Right lobe of liver (tissue), 6 donors: ENCODE measurements at regions not wholly inside any gene's neighbourhood (a gene's known extent, or its start where the extent isn't known, plus 50 kb on each side); places are given as distances from the start of the nearest gene placed in this dataset.

ENCODE experiments used
- ATAC-seq, 4 donors: fragments of 200-7000 bp; cut with Tn5 transposase; one replicate each; pipeline ENCODE4 v1.9.1; 2020; ENCODE audit warnings: mild to moderate bottlenecking in 4 of 4, moderate library complexity in 4 of 4
- DNase-seq, 3 donors: peaks; one replicate each; pipeline ENCODE4 v3.0.0-alpha.2; 2020
- H3K27ac ChIP-seq, 3 donors: fragments of 200-600 bp; one replicate each; pipeline ENCODE4 v1.8.0; 2022
- H3K27me3 ChIP-seq, 2 donors: fragments of 200-600 bp; one replicate each; pipeline ENCODE4 v1.8.0; 2022
- H3K36me3 ChIP-seq, 4 donors: fragments of 200-600 bp; sonication (generic) in 1 of 4; one replicate each; pipeline versions ENCODE4 v1.5.1 to v1.8.0; 2017 to 2022; ENCODE audit warnings: control low read depth in 1 of 4
- H3K4me1 ChIP-seq, 4 donors: fragments of 200-600 bp; sonication (generic) in 1 of 4; one replicate each; pipeline versions ENCODE4 v1.5.1 to v1.8.0; 2017 to 2022; ENCODE audit warnings: control low read depth in 1 of 4
- H3K4me3 ChIP-seq, 3 donors: fragments of 200-600 bp; one replicate each; pipeline ENCODE4 v1.8.0; 2022
- H3K9me3 ChIP-seq, 4 donors: fragments of 200-600 bp; sonication (generic) in 1 of 4; one replicate each; pipeline versions ENCODE4 v1.5.1 to v1.8.0; 2017 to 2022; ENCODE audit warnings: control low read depth in 1 of 4
- CTCF ChIP-seq, 4 donors: fragments of 200-600 bp in 3 of 4; fragments of 450-650 bp in 1 of 4; IDR thresholded peaks; one replicate each; pipeline versions ENCODE4 v1.5.1 to v1.8.0; 2016 to 2022; ENCODE audit warnings: antibody characterized with exemption in 4 of 4, mild to moderate bottlenecking in 2 of 4
- POLR2A ChIP-seq: fragments of 450-650 bp; IDR thresholded peaks from one replicate; pipeline ENCODE4 v1.6.1; 2017; ENCODE audit warnings: antibody characterized with exemption, mild to moderate bottlenecking
- whole genome bisulfite sequencing: methylation state at CpG from one replicate; pipeline ENCODE4 v1.1.6; 2018; ENCODE audit warnings: low coverage, low lambda C conversion rate; ENCODE audit not compliant: insufficient coverage; ENCODE audit errors: missing lambda C conversion rate; 5-methylcytosine and 5-hydroxymethylcytosine counted together
- intact Hi-C, 2 donors: fragments of 100-400 bp; cut with DNase I; formaldehyde crosslinking; loops; one replicate each; pipeline versions ENCODE4 v1.11.2 to v1.14.1; 2022
- donor health status: DM: no; HTN: yes; CAD: no.
- donor health status: DM: no; HTN: no; CAD: no.
- donor health status: DM: no; HTN: no; CAD: no.
- donor health status: DM: no; HTN: yes; CAD: no.
- donor health status: DM: no; HTN: yes; CAD: no.

- intact Hi-C loops, result no loop called here
Observed at GRCh38 chr5:87671146-87671545, 258.4 kb upstream of the CCNH start.

GRCh38 chr5:87665166-87665565 lies 252.4 kb upstream of the CCNH start:
- no peak for ATAC-seq
- intact Hi-C loops, result no loop called here
- Histone ChIP-seq H3K9me3 (no peaks in the 10 kb centered on the region), H3K27me3 (no peaks in the 10 kb centered on the region), H3K4me3 (no peak overlapping the region), H3K36me3 (no peaks in the 10 kb centered on the region), H3K27ac (no peak overlapping the region), H3K4me1 (no peaks in the 10 kb centered on the region)
- DNase-seq, result no peak
- WGBS, result 75% methylated on average over 1 of the region's 1 CpG
- TF ChIP-seq CTCF (IDR thresholded peaks at IDR 0.05) (no peak), POLR2A (no peak)

More at GRCh38 chr5:87671146-87671545, 258.4 kb upstream of the CCNH start:
- no peak for DNase-seq
- no peak overlapping the region for H3K27ac ChIP-seq
- no peaks in the 10 kb centered on the region for H3K4me1 ChIP-seq
- H3K36me3 ChIP-seq, result no peaks in the 10 kb centered on the region
- WGBS, result 40% methylated on average over 4 of the region's 4 CpGs
- TF ChIP-seq CTCF (IDR thresholded peaks at IDR 0.05), result no peak
- no peak for TF ChIP-seq POLR2A
- H3K4me3 ChIP-seq, result no peak overlapping the region
- no peaks in the 10 kb centered on the region for H3K27me3 ChIP-seq
- no peaks in the 10 kb centered on the region for H3K9me3 ChIP-seq
- ATAC-seq, result no peak

GRCh38 chr5:87661784-87662566 lies 249.2 kb upstream of the CCNH start:
- Histone ChIP-seq H3K27me3 (no peaks in the 10 kb centered on the region), H3K4me1 (no peaks in the 10 kb centered on the region), H3K27ac (no peak overlapping the region), H3K4me3 (no peak overlapping the region), H3K9me3 (no peaks in the 10 kb centered on the region), H3K36me3 (no peaks in the 10 kb centered on the region)
- ATAC-seq (no peak), DNase-seq (no peak)
- intact Hi-C loops, result no loop called here
- TF ChIP-seq CTCF (IDR thresholded peaks at IDR 0.05) (no peak), POLR2A (no peak)
- WGBS, result 53% methylated on average over 2 of the region's 2 CpGs

GRCh38 chr5:87653242-87653641 lies 240.5 kb upstream of the CCNH start:
- Histone ChIP-seq H3K4me1 (no peaks in the 10 kb centered on the region), H3K4me3 (no peak overlapping the region), H3K27me3 (no peaks in the 10 kb centered on the region), H3K27ac (no peak overlapping the region), H3K36me3 (no peaks in the 10 kb centered on the region), H3K9me3 (no peaks in the 10 kb centered on the region)
- ATAC-seq, result no peak
- TF ChIP-seq POLR2A (no peak), CTCF (IDR thresholded peaks at IDR 0.05) (no peak)
- intact Hi-C loops, result no loop called here
- no peak for DNase-seq
- WGBS, result 56% methylated on average over 2 of the region's 2 CpGs
